ENCODE measurements at regions not wholly inside any gene's neighbourhood (a gene's known extent, or its start where the extent isn't known, plus 50 kb on each side); places are given as distances from the start of the nearest gene placed in this dataset.

GRCh38 chr1:55527831-55528230, 312.7 kb upstream of the USP24 start:
- TF ChIP-seq CTCF (conservative IDR thresholded peaks at IDR 0.05; ENCODE audit: low read length), result no peak
- TF ChIP-seq EZH2phosphoT487 (IDR thresholded peaks at IDR 0.05; ENCODE audit: borderline replicate concordance, low read depth, low read length), result no peak
